GM23338 (cell line): ENCODE measurements at regions not wholly inside any gene's neighbourhood (a gene's known extent, or its start where the extent isn't known, plus 50 kb on each side); places are given as distances from the start of the nearest gene placed in this dataset.

Experiments
- ATAC-seq: fragments of 200-7000 bp; cut with Tn5 transposase; 3 replicates; pipeline ENCODE4 v1.9.1; 2020
- DNase-seq: peaks from one replicate; pipeline ENCODE4 v3.0.0-alpha.2; 2015; ENCODE audit warnings: low spot score
- H2AFZ ChIP-seq: fragments of 200-600 bp; sonication (generic); 2 replicates; pipeline ENCODE4 v1.8.0; 2016; ENCODE audit warnings: antibody characterized with exemption, mild to moderate bottlenecking, moderate library complexity
- H3F3A ChIP-seq: fragments of 200-600 bp; sonication (generic); replicated peaks from 2 replicates; pipeline ENCODE4 v1.8.0; 2017; ENCODE audit warnings: antibody characterized with exemption, mixed run types, low read depth
- H3K27ac ChIP-seq: fragments of 200-600 bp; sonication (generic); 2 replicates; pipeline ENCODE4 v1.6.1; 2016; ENCODE audit warnings: low read depth
- H3K27me3 ChIP-seq: fragments of 200-600 bp; sonication (generic); 2 replicates; pipeline ENCODE4 v1.8.0; 2016; ENCODE audit warnings: mild to moderate bottlenecking, mixed run types, moderate library complexity; ENCODE audit not compliant: insufficient read depth
- H3K36me3 ChIP-seq: fragments of 200-600 bp; sonication (generic); 2 replicates; pipeline ENCODE4 v1.8.0; 2016; ENCODE audit warnings: mild to moderate bottlenecking; ENCODE audit not compliant: insufficient read depth
- H3K4me1 ChIP-seq: fragments of 200-600 bp; sonication (generic); 2 replicates; pipeline ENCODE4 v1.8.0; 2016; ENCODE audit warnings: mild to moderate bottlenecking, moderate library complexity; ENCODE audit not compliant: insufficient read depth
- H3K4me2 ChIP-seq: fragments of 200-600 bp; sonication (generic); 2 replicates; pipeline ENCODE4 v1.7.1; 2017; ENCODE audit warnings: mixed run types
- H3K4me3 ChIP-seq: fragments of 200-600 bp; sonication (generic); 2 replicates; pipeline ENCODE4 v1.6.1; 2016; ENCODE audit warnings: mixed run types
- H3K79me2 ChIP-seq: fragments of 200-600 bp; sonication (generic); replicated peaks from 2 replicates; pipeline ENCODE4 v1.8.0; 2017; ENCODE audit warnings: mild to moderate bottlenecking; ENCODE audit not compliant: insufficient read depth
- H3K9me2 ChIP-seq: fragments of 200-600 bp; sonication (generic); 2 replicates; pipeline ENCODE4 v1.8.0; 2017; ENCODE audit not compliant: insufficient read depth
- H4K20me1 ChIP-seq: fragments of 200-600 bp; sonication (generic); replicated peaks from 2 replicates; pipeline ENCODE4 v1.8.0; 2017; ENCODE audit warnings: mild to moderate bottlenecking; ENCODE audit not compliant: insufficient read depth
- H3K27ac Mint-ChIP-seq: 2 replicates; pipeline ENCODE4 v1.8.0; 2020; ENCODE audit warnings: inconsistent platforms, mild to moderate bottlenecking, moderate library complexity, mixed read lengths
- H3K27me3 Mint-ChIP-seq: 3 replicates; pipeline ENCODE4 v1.8.0; 2022; ENCODE audit warnings: low read depth, mild to moderate bottlenecking, moderate library complexity, mixed read lengths, inconsistent platforms; ENCODE audit not compliant: insufficient read depth, poor library complexity
- H3K36me3 Mint-ChIP-seq: 3 replicates; pipeline ENCODE4 v1.8.0; 2021; ENCODE audit warnings: low read depth, mild to moderate bottlenecking, inconsistent platforms, moderate library complexity, mixed read lengths
- H3K4me1 Mint-ChIP-seq: 3 replicates; pipeline ENCODE4 v1.8.0; 2020; ENCODE audit warnings: mild to moderate bottlenecking, inconsistent platforms, mixed read lengths
- H3K4me3 Mint-ChIP-seq: 3 replicates; pipeline ENCODE4 v1.8.0; 2021; ENCODE audit warnings: moderate library complexity, mild to moderate bottlenecking, inconsistent platforms, mixed read lengths
- H3K9me3 Mint-ChIP-seq: 3 replicates; pipeline ENCODE4 v1.8.0; 2020; ENCODE audit warnings: moderate library complexity, mild to moderate bottlenecking, inconsistent platforms, mixed read lengths
- CREB1 ChIP-seq: fragments of 250-450 bp; sonication (Bioruptor Pico); IDR thresholded peaks from 2 replicates; pipeline ENCODE4 v1.5.0; 2020; ENCODE audit warnings: low read depth, mild to moderate bottlenecking, moderate library complexity
- CTCF ChIP-seq, 2 experiments: fragments of 200-600 bp in 1 of 2; sonication (generic) in 1 of 2; conservative IDR thresholded peaks; 2 replicates each; pipeline versions ENCODE4 v1.5.1 to v1.6.1; 2016 to 2017; ENCODE audit warnings: antibody characterized with exemption in 2 of 2, low read depth in 2 of 2, mild to moderate bottlenecking in 2 of 2, moderate library complexity in 1 of 2
- ETS1 ChIP-seq: IDR thresholded peaks from 2 replicates; pipeline ENCODE4 v1.6.1; 2016; ENCODE audit warnings: antibody characterized with exemption
- EZH2 ChIP-seq: fragments of 200-600 bp; sonication (generic); IDR thresholded peaks from one replicate; pipeline ENCODE4 v1.8.0; 2017; ENCODE audit warnings: antibody characterized with exemption, mild to moderate bottlenecking, low read depth; ENCODE audit not compliant: unreplicated experiment
- JUNB ChIP-seq: IDR thresholded peaks from one replicate; pipeline ENCODE4 v1.6.1; 2016; ENCODE audit warnings: antibody characterized with exemption; ENCODE audit not compliant: unreplicated experiment
- NANOG ChIP-seq: IDR thresholded peaks from 2 replicates; pipeline ENCODE4 v1.6.1; 2016; ENCODE audit warnings: antibody characterized with exemption, borderline replicate concordance
- POLR2AphosphoS5 ChIP-seq: IDR thresholded peaks from 2 replicates; pipeline ENCODE4 v1.6.1; 2016; ENCODE audit warnings: antibody characterized with exemption, low read depth
- REST ChIP-seq: IDR thresholded peaks from one replicate; pipeline ENCODE4 v1.6.1; 2018; ENCODE audit warnings: antibody characterized with exemption; ENCODE audit not compliant: unreplicated experiment
- STAT1 ChIP-seq: IDR thresholded peaks from one replicate; pipeline ENCODE4 v1.6.1; 2016; ENCODE audit warnings: antibody characterized with exemption; ENCODE audit not compliant: unreplicated experiment
- ZNF114 ChIP-seq: fragments of 250-450 bp; sonication (Bioruptor Pico); IDR thresholded peaks from 2 replicates; pipeline ENCODE4 v1.5.0; 2020; ENCODE audit warnings: mild to moderate bottlenecking, moderate library complexity
- ZNF331 ChIP-seq: fragments of 250-450 bp; sonication (Bioruptor Pico); IDR thresholded peaks from 2 replicates; pipeline ENCODE4 v1.5.0; 2020; ENCODE audit warnings: low read depth, mild to moderate bottlenecking, moderate library complexity

GRCh38 chr19:31819837-31820236, 470.6 kb upstream of the TSHZ3 start:
- Histone ChIP-seq H3K79me2 (no peaks in the 10 kb centered on the region), H3K9me2 (no peaks in the 10 kb centered on the region; the same call in 1 of the 2 replicates), H3F3A (no peaks in the 10 kb centered on the region), H3K27me3 (no peaks in the 10 kb centered on the region), H3K4me1 (peaks cover 16% of the 10 kb centered on the region; the same call in 1 of the 2 replicates), H4K20me1 (no peaks in the 10 kb centered on the region), H3K4me3 (no peak overlapping the region), H3K4me2 (no peak overlapping the region), H2AFZ (peak overlapping the region; percentile 56; the same call in 1 of the 2 replicates), H3K27ac (no peak overlapping the region), H3K36me3 (no peaks in the 10 kb centered on the region)
- Mint-ChIP-seq H3K27me3 (peaks cover 6% of the 10 kb centered on the region), H3K27ac (peak overlapping the region; percentile 77), H3K36me3 (no peaks in the 10 kb centered on the region), H3K9me3 (peaks cover 5% of the 10 kb centered on the region; the same call in 2 of the 3 replicates), H3K4me3 (no peak overlapping the region), H3K4me1 (peaks cover 12% of the 10 kb centered on the region)
- ATAC-seq (no peak), DNase-seq (no peak)
- TF ChIP-seq NANOG (no peak), ZNF331 (CRISPR knock-in tag) (no peak), STAT1 (no peak), POLR2AphosphoS5 (no peak), ETS1 (no peak), ZNF114 (CRISPR knock-in tag) (no peak), JUNB (no peak), CREB1 (no peak), CTCF (conservative IDR thresholded peaks at IDR 0.05; ENCODE audit: low read depth in 2 of 2) (no peak), EZH2 (no peak)

GRCh38 chr19:31821346-31821745, 472.1 kb upstream of the TSHZ3 start:
- H3K9me3 Mint-ChIP-seq = no peaks in the 10 kb centered on the region; the same call in 2 of the 3 replicates
- no peak overlapping the region for H3K27ac Mint-ChIP-seq
- Histone ChIP-seq H3K4me2 (no peak overlapping the region), H3K27ac (no peak overlapping the region), H3K27me3 (no peaks in the 10 kb centered on the region), H3K4me1 (peaks cover 16% of the 10 kb centered on the region; the same call in 1 of the 2 replicates), H4K20me1 (no peaks in the 10 kb centered on the region), H3K4me3 (no peak overlapping the region), H3K9me2 (no peaks in the 10 kb centered on the region; the same call in 1 of the 2 replicates), H2AFZ (no peak overlapping the region), H3K36me3 (no peaks in the 10 kb centered on the region), H3K79me2 (no peaks in the 10 kb centered on the region), H3F3A (no peaks in the 10 kb centered on the region)
- DNase-seq (no peak), ATAC-seq (no peak)
- H3K36me3 Mint-ChIP-seq = no peaks in the 10 kb centered on the region
- H3K4me1 Mint-ChIP-seq = peaks cover 12% of the 10 kb centered on the region
- peaks cover 8% of the 10 kb centered on the region for H3K27me3 Mint-ChIP-seq
- H3K4me3 Mint-ChIP-seq = no peak overlapping the region
- TF ChIP-seq CTCF (conservative IDR thresholded peaks at IDR 0.05; ENCODE audit: low read depth in 2 of 2) (no peak), EZH2 (no peak), JUNB (no peak), ETS1 (no peak), ZNF331 (CRISPR knock-in tag) (no peak), NANOG (no peak), REST (no peak), CREB1 (no peak), ZNF114 (CRISPR knock-in tag) (no peak)
